Activated T-helper 1 cell treated with anti-CD3 and anti-CD28 coated beads, Interleukin-12 subunit alpha, Interleukin-12 subunit beta, Interleukin-2, Interleukin-4 antibody, amounts not matched to agents 30 ng/mL and 10 ng/mL and 1 ng/mL, durations not matched to agents 14 hours and 24 hours and 36 hours (primary cell): ENCODE measurements at regions not wholly inside any gene's neighbourhood (a gene's known extent, or its start where the extent isn't known, plus 50 kb on each side); places are given as distances from the start of the nearest gene placed in this dataset.
"Not testable (repeated sequence)": the region's sequence is repeated elsewhere in the genome, so short reads cannot be mapped to it uniquely, and the experiment has no call there.

ENCODE experiments used
- DNase-seq: peaks from one replicate; pipeline ENCODE4 v3.0.0; 2021; ENCODE audit warnings: low spot score
- H3K27ac Mint-ChIP-seq: one replicate; pipeline ENCODE4 v1.8.0; 2021; ENCODE audit warnings: mild to moderate bottlenecking, mixed read lengths
- H3K27me3 Mint-ChIP-seq: one replicate; pipeline ENCODE4 v1.8.0; 2022; ENCODE audit warnings: mild to moderate bottlenecking, moderate library complexity, mixed read lengths; ENCODE audit not compliant: insufficient read depth
- H3K36me3 Mint-ChIP-seq: one replicate; pipeline ENCODE4 v1.8.0; 2021; ENCODE audit warnings: low read depth, mixed read lengths
- H3K4me1 Mint-ChIP-seq: one replicate; pipeline ENCODE4 v1.8.0; 2021; ENCODE audit warnings: low read depth, mixed read lengths
- H3K4me3 Mint-ChIP-seq: one replicate; pipeline ENCODE4 v1.8.0; 2021; ENCODE audit warnings: mild to moderate bottlenecking, moderate library complexity, mixed read lengths
- H3K9me3 Mint-ChIP-seq: one replicate; pipeline ENCODE4 v1.8.0; 2021; ENCODE audit warnings: mixed read lengths
- intact Hi-C: fragments of 100-400 bp; cut with micrococcal nuclease; formaldehyde crosslinking; loops from one replicate; pipeline ENCODE4 v1.15.1; 2024

DNA sequence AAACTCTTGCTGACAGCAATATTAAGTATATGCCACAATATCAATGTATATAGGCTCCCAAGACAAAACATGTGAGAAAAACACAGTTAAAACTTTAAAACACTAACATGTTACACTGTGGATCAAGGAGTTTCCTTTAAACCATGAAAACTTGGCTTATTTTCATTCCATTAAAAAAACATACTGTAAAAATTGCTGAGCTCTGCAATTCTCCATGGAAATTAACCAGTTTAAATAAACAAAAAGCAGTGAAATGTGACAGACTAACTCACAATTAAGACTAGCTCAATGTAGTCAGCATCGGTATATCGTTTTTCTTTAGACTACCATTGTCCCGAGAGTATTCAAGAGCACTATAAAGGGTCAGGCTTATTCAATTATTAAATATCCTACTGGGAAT, 930.5 kb upstream of the SLITRK1 start:
- intact Hi-C loops = no loop called here
- Mint-ChIP-seq H3K4me1 (no peaks in the 10 kb centered on the region), H3K9me3 (no peaks in the 10 kb centered on the region), H3K36me3 (no peaks in the 10 kb centered on the region), H3K27me3 (no peaks in the 10 kb centered on the region), H3K27ac (no peak overlapping the region), H3K4me3 (no peak overlapping the region)
- no peak for DNase-seq

DNA sequence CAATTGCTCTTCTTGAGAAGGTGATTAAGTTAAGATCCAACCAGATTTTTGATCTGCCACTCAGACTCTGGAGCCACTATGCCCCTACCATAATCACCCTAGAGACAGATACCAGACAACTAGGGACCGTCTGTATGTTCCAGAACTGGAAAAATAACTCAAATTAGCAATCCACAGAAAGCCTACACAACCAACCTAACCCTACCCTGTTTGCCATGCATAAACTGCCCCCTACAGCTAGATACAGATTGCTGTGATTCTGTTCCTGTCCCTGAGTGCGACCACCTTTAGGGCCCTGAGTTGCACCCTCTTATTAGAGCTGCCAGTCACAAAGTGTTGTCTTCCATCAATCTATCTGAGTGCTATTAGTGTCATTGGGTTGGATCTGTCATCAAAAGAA, 929.8 kb upstream of the SLITRK1 start:
- Mint-ChIP-seq H3K4me3 (no peak overlapping the region), H3K4me1 (no peaks in the 10 kb centered on the region), H3K27me3 (no peaks in the 10 kb centered on the region), H3K36me3 (no peaks in the 10 kb centered on the region), H3K9me3 (no peaks in the 10 kb centered on the region), H3K27ac (no peak overlapping the region)
- DNase-seq = no peak
- intact Hi-C loops = no loop called here

DNA sequence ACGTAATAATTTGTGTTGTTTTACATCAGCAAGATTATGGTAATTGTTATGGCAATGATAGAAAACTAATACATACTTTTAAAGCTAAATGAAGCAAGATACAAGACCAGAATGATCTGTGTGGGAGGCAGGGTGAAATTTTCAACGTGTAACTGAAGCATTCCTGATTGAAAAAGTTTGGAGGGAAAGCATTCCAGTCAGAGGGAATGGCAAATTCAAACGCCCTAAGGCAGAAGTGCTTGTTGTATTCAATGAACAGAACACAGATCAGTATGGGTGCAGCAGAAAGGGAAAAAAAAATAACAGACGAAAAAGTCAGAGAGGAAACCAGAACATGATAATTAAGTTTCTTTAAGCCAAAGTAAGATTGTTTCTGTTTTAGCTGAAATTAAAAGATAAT, 928.5 kb upstream of the SLITRK1 start:
- Mint-ChIP-seq H3K27me3 (no peaks in the 10 kb centered on the region), H3K9me3 (no peaks in the 10 kb centered on the region), H3K27ac (no peak overlapping the region), H3K4me1 (no peaks in the 10 kb centered on the region), H3K4me3 (no peak overlapping the region), H3K36me3 (no peaks in the 10 kb centered on the region)
- no peak for DNase-seq
- intact Hi-C loops = no loop called here

DNA sequence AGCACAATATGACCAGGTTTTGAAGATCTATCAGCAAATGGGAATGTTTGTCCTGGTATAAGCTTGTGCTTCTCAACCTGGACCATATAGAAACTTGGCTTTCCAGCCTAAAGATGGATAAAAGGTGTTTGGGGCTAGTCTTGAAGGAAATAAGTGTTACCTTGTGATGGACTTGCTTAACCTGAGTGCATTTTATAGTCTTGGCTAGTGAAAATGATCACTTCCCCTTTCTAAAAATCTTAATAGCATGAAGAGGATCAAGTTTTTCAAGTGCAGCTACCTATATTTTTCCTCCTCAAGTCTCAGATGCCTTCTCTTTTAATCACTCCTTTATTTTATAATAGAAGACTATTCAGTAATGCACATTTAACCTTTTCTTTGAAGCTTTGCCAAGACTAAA, 919.8 kb upstream of the SLITRK1 start:
- no peaks in the 10 kb centered on the region for H3K27me3 Mint-ChIP-seq

DNA sequence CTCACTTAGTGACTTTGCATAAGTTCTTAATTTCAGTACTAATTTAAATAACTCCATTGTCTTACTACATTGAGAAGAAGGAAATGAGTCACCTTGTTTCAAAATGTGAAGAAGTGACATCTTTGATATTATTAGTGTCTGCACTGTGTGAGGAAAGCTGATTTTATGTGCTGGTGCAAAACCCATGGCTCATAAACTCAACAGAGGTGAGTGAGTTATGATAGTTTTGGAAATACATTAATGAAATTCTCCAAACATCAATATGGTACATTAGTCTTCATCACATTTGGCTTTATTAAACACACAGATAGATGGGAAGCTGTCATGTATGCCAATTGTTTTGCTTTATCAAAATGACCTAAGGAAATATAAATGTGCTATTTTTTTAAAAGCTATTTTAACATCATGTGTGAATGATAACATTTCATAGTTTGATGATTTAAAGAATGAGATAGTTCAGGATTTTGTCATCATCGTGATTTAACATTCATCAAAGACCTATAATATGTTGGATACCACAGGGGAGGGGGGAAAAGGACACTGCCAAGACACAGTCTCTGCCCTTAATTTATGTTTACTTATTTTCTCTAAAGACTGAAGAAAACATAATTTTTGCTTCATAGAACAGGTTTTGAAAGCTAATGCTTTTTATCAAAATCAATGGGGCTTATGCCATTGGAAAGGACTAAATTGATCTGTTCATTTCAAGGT, 902.3 kb upstream of the SLITRK1 start:
- H3K27ac Mint-ChIP-seq = no peak overlapping the region
- no peak overlapping the region for H3K4me3 Mint-ChIP-seq
- no peaks in the 10 kb centered on the region for H3K4me1 Mint-ChIP-seq
- DNase-seq = no peak
- intact Hi-C loops = no loop called here
- no peaks in the 10 kb centered on the region for H3K27me3 Mint-ChIP-seq
- H3K36me3 Mint-ChIP-seq = no peaks in the 10 kb centered on the region
- H3K9me3 Mint-ChIP-seq = peaks cover 3% of the 10 kb centered on the region

More for the DNA sequence above, 919.8 kb upstream of the SLITRK1 start:
- H3K36me3 Mint-ChIP-seq = no peaks in the 10 kb centered on the region
- intact Hi-C loops = no loop called here
- no peaks in the 10 kb centered on the region for H3K9me3 Mint-ChIP-seq
- DNase-seq = no peak
- H3K27ac Mint-ChIP-seq = no peak overlapping the region
- H3K4me1 Mint-ChIP-seq = no peaks in the 10 kb centered on the region
- no peak overlapping the region for H3K4me3 Mint-ChIP-seq

DNA sequence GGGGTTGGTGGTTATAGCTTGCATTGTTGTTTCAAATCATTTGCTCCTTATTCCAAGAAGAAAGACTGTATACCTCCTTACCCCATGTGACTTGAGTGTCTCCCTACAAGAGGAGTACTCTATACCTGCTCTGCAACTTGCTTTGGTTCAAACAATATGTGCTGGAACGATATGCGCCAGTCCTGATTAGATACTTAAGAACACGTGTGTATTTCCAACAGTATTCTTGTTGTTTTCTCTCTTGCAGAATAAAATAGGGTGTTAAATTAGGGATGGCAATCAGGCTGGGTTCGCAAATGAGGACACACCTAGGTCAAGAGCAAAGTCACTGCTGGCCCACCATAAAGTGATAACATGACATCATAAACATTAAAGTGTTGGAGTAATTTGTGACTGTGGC, 895.0 kb upstream of the SLITRK1 start:
- Mint-ChIP-seq H3K27ac (no peak overlapping the region), H3K9me3 (no peaks in the 10 kb centered on the region)
- intact Hi-C loops = no loop called here

DNA sequence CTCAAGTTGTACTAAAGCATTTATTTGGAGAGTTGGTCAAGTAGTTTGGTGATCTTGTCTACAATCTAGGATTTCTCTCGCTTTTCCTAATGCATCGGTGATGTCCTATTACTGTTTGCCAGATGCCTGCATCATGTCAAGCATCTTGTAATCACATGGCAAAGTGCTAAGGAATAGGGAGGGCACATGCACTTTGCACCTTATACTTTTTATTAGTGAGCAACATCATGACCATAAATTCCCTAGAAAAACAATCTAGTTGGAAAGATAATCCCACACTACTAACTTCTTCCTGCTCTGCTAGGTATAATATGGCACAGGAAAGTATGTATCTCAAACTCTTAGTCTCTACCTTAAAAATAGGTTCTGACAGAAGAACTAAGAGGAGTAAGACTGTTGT, 894.3 kb upstream of the SLITRK1 start:
- Mint-ChIP-seq H3K36me3 (no peaks in the 10 kb centered on the region), H3K27ac (no peak overlapping the region), H3K9me3 (no peaks in the 10 kb centered on the region), H3K27me3 (peaks cover 2% of the 10 kb centered on the region), H3K4me1 (no peaks in the 10 kb centered on the region), H3K4me3 (no peak overlapping the region)
- no peak for DNase-seq
- intact Hi-C loops = no loop called here

More for the DNA sequence above, 895.0 kb upstream of the SLITRK1 start:
- DNase-seq = no peak
- H3K4me3 Mint-ChIP-seq = no peak overlapping the region
- H3K36me3 Mint-ChIP-seq = no peaks in the 10 kb centered on the region
- H3K27me3 Mint-ChIP-seq = peaks cover 2% of the 10 kb centered on the region
- H3K4me1 Mint-ChIP-seq = no peaks in the 10 kb centered on the region

DNA sequence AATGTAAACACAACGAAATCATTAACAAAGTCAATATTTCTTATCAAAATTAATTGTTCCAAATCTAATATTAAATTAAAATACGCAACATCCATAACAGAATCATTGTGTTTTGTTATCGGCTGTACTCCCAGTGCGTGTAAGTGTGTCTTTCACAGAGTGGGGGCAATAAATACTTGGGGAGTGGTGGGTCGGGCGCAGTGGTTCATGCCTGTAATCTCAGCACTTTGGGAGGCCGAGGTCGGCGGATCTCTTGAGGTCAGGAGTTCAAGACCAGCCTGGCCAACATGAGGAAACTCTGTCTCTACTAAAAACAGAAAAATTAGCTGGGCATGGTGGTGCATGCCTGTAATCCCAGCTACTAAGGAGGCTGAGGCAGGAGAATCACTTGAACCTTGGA, 893.6 kb upstream of the SLITRK1 start:
- H3K27ac Mint-ChIP-seq, H3K36me3 Mint-ChIP-seq, H3K4me3 Mint-ChIP-seq, DNase-seq, H3K27me3 Mint-ChIP-seq, H3K9me3 Mint-ChIP-seq, intact Hi-C loops, H3K4me1 Mint-ChIP-seq: not testable (repeated sequence)

DNA sequence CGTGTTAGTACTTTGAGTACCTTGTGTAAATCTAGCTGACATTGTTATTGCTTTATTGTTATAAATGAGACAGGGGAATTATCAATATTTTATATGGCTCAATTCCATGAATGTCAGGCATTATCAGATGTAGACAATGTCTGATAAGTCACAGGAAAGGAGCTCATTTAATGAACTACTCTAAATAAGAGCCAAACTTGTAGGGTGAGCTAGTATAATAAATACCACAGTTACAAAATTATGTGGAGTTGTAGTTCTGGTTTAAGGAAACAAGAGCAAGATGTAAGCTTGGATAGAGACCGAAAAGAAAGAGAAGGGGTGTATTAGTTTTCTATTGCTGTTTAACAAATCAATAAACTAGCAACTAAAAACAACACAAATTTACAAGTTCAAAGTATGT, 891.8 kb upstream of the SLITRK1 start:
- no peak for DNase-seq
- no peaks in the 10 kb centered on the region for H3K4me1 Mint-ChIP-seq
- H3K9me3 Mint-ChIP-seq = no peaks in the 10 kb centered on the region
- peaks cover 2% of the 10 kb centered on the region for H3K27me3 Mint-ChIP-seq
- no peak overlapping the region for H3K27ac Mint-ChIP-seq
- H3K4me3 Mint-ChIP-seq = no peak overlapping the region
- no peaks in the 10 kb centered on the region for H3K36me3 Mint-ChIP-seq
- intact Hi-C loops = no loop called here

DNA sequence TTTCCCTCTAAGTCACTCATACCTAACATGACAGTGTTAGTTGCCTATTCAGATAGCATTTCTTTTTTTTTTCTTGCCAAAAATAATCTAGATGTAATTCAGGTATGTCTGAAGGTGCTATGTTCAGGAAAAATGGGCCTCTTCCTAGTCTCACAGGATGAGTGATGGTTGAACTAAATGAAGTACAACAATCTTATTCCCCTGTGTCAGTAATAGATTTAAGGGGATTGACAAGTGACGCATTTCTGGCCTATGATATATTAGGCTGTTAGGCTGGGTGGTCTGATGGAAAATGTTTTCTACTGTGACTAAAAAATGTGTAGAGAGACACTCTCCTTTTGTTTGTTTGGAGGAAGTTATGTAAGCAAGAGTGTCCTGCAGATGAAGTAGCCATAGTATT, 878.7 kb upstream of the SLITRK1 start:
- no peak overlapping the region for H3K27ac Mint-ChIP-seq
- H3K4me1 Mint-ChIP-seq = no peaks in the 10 kb centered on the region
- no peaks in the 10 kb centered on the region for H3K27me3 Mint-ChIP-seq
- DNase-seq = no peak
- H3K4me3 Mint-ChIP-seq = no peak overlapping the region
- intact Hi-C loops = no loop called here
- H3K9me3 Mint-ChIP-seq = no peaks in the 10 kb centered on the region
- no peaks in the 10 kb centered on the region for H3K36me3 Mint-ChIP-seq

DNA sequence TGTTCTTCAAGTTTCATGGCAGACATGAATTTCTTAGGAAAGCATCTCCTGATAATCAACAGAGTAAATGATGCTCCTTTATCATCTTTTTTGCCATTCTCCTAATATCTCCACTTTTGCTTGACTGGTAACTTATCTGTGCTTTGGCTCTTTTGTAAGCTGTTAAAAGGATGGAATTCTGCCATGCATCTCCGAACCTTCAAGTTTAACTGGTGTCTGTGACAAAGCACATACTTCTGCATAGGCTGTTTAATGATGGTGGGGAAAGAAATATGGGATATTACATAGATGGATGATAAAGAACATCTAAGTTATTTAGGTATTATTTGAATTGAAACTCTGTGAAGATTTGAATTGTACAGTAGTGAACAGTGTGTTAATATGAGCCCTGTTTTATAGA, 866.9 kb upstream of the SLITRK1 start:
- Mint-ChIP-seq H3K36me3 (no peaks in the 10 kb centered on the region), H3K9me3 (no peaks in the 10 kb centered on the region), H3K4me3 (no peak overlapping the region), H3K4me1 (no peaks in the 10 kb centered on the region), H3K27me3 (no peaks in the 10 kb centered on the region), H3K27ac (no peak overlapping the region)
- intact Hi-C loops = no loop called here
- DNase-seq = no peak

DNA sequence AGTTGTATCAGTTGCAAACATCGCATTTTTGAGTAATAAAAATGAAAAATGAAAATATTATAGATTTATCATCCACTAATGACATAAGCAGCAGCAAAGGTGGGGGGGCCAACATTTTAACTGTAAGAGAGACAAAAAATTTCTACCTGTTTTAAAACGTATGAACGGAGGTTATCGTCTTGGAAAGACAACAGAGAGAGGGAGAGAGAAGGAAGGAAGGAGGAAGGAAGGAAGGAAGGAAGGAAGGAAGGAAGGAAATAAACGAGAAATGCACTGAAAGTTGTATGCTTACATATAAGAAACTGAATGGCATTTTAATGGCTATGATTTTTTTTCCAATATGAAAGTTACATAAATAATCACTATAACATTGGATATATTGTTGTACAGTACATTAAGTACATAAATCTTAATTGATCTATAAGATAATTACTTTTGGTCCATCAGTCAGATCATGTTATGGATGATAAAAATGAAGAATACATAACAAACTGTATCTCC, 862.8 kb upstream of the SLITRK1 start:
- no peak overlapping the region for H3K4me3 Mint-ChIP-seq
- no peak for DNase-seq
- no peaks in the 10 kb centered on the region for H3K4me1 Mint-ChIP-seq
- no peaks in the 10 kb centered on the region for H3K9me3 Mint-ChIP-seq
- intact Hi-C loops = no loop called here
- H3K27me3 Mint-ChIP-seq = no peaks in the 10 kb centered on the region
- H3K36me3 Mint-ChIP-seq = no peaks in the 10 kb centered on the region
- no peak overlapping the region for H3K27ac Mint-ChIP-seq

DNA sequence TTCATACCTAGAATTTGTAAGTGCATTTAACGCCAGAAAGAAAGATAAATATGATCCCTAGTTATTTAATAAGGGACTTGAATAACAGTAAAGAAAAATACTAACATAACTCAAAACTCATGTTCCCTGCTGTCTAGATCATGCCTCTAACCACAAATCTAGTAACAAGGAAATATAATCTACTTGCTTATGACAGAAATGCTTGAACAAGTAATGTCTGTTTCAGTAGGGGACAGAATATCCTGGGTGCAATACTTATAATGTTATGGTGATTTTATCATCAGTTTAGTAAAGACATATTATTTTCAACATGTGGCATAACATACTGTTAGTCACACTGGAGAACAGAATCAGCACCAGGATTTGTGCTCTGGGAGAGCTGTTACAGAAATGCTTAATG, 861.9 kb upstream of the SLITRK1 start:
- DNase-seq = no peak
- Mint-ChIP-seq H3K27ac (no peak overlapping the region), H3K4me1 (no peaks in the 10 kb centered on the region), H3K36me3 (no peaks in the 10 kb centered on the region), H3K27me3 (no peaks in the 10 kb centered on the region), H3K9me3 (no peaks in the 10 kb centered on the region), H3K4me3 (no peak overlapping the region)
- intact Hi-C loops = no loop called here

DNA sequence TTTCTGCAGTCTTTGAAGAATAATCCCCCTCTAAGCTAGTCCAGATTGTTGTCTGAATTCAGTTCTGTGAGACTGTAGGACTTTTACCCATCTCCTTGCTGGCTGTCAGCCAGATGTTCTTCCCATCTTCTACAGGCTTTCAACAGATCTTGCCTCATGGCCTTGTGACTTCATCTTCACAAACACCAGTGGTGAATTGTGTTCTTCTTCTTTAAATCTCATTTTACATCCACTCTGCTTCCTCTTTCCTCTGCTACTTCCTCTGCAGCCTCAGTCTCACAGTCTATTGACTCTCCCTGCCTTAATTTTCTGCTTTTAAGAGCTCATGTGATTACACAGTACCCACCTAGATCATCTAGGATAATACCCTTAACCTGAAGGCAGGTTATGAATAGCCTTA, 859.0 kb upstream of the SLITRK1 start:
- H3K4me1 Mint-ChIP-seq = no peaks in the 10 kb centered on the region
- H3K27ac Mint-ChIP-seq = no peak overlapping the region
- H3K9me3 Mint-ChIP-seq = no peaks in the 10 kb centered on the region
- intact Hi-C loops = no loop called here
- no peaks in the 10 kb centered on the region for H3K27me3 Mint-ChIP-seq
- DNase-seq = no peak
- H3K4me3 Mint-ChIP-seq = no peak overlapping the region
- no peaks in the 10 kb centered on the region for H3K36me3 Mint-ChIP-seq
